HT-29 (cell line): ENCODE measurements at regions not wholly inside any gene's neighbourhood (a gene's known extent, or its start where the extent isn't known, plus 50 kb on each side); places are given as distances from the start of the nearest gene placed in this dataset.

Experiments
- DNase-seq: peaks from one replicate; pipeline ENCODE4 v3.0.0-alpha.2; 2015; ENCODE audit warnings: low spot score

DNA sequence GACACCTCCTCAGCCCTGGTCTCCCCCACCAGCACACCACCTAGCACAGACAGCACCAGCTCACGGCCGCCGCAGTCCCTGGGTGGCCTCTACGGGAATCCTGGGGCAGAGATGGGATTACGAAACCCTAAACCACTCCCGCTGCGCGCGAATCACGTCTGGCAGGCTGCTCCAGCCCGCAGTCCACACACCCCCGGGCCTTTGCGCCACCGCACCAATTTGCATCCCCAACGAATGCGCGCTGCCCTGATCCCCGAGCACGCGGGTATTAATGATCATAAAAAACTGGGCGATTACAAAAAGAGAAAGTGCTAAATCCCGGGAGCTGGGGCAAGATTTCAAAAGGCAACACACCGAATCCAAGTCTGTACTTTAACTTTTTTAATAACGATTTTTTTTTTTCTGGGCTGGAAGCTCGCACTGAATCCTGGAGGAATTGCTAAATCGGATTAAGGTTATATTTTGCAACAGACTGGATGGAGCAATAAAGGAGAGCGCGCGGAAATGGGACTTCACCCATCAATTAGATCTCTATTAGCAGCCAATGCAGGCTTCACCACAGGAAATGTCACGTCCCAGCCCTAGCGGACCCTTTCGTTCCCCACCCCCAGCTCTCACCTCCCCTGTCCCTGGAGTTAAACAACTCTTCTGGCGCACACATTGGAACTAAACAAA lies 69.8 kb upstream of the TMEM33 start:
- no peak for DNase-seq

- DNase-seq: no peak
Measured at GRCh38 chr4:41859087-41859486, 76.1 kb upstream of the TMEM33 start.

- no peak for DNase-seq
Measured at GRCh38 chr4:41857226-41857641, 78.0 kb upstream of the TMEM33 start.

GRCh38 chr4:41856797-41857196 lies 78.4 kb upstream of the TMEM33 start:
- no peak for DNase-seq

GRCh38 chr4:41853973-41854372 lies 81.3 kb upstream of the TMEM33 start:
- peak; percentile 13 for DNase-seq

DNA sequence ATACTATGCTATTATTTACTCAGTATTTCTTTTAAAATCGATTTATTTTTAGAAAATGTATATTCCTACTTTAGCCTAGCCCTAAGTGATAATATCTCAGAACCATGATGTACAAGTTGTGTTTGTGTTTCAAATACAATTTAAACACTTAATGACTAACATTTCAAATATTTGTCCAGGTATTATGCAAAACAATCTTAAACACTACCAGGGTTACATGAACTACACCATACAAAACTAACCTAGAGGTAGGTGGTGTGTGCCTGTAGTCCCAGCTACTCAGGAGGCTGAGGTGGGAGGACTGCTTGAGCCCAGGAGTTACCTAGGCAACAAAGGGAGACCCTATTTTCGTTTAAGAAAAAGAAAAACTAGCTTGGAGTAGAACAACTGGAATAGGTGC lies 83.0 kb upstream of the TMEM33 start:
- no peak for DNase-seq

GRCh38 chr4:41851621-41852020 lies 83.6 kb upstream of the TMEM33 start:
- no peak for DNase-seq

DNA sequence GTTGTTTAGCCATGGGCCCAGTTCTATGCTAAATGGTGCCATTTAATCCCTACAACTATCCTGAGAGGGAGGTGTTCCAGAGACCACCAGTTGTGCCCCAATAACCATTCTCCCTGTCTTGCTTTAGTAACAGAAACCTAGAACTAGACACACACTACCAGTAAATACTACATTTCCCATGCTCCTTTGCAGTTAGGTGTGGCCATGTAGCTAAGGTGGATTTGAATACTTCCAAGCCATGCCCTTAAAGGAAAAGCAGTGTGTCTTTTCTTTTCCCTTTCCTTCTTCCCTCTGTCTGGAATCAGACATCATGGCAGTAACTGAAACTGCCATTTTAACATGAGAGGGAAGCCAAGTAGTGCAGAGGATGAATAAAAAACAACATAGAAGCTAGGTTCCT lies 90.9 kb upstream of the TMEM33 start:
- DNase-seq: no peak

DNA sequence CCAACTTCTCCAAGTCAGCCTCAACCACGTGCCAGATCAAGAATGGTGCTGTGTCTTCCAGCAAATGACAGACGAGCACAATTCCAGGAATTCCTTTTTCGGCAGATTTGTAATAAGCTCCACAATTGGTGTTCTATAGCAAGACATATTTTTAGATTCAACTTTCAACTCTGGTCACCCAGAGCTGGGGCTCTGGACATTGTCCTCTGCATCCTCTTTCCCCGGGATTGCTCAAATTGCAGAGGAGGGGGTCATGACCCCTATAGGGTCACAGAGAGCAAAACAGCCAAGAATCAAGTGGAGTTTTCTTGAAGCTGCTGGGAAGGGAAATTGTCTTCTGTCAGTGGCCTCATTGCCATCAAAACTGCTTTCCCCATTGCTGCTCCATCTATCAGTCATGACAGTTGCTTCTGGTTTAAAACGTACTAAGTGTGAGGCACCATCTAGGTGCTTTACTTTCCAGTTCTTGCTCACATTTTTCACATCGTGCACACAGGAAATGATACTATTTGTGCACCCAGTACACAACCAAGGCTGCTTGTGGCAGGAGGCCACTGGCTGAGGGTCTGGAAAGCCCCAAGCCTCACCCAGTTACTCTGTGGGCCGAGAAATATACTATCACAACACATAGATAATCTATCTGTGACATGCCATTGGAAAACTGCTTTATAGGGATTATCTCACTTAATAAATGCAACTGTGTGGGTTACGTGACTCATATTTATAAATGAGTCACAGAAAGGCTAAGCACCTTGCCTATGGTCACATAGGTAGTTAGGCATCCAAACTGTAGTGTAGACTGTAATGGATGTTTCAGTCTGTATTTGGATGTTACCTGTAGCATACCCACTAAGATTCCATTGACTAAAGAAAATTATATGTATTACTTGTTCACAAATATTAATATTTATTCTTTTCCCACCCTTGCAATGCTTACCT lies 91.7 kb upstream of the PHOX2B start:
- DNase-seq: peak; percentile 14

GRCh38 chr4:41838590-41838989 lies 90.1 kb upstream of the PHOX2B start:
- DNase-seq: no peak

- no peak for DNase-seq
Measured at GRCh38 chr4:41835321-41835995, 86.9 kb upstream of the PHOX2B start.

- DNase-seq: no peak
Measured at GRCh38 chr4:41832961-41833360, 84.4 kb upstream of the PHOX2B start.

DNA sequence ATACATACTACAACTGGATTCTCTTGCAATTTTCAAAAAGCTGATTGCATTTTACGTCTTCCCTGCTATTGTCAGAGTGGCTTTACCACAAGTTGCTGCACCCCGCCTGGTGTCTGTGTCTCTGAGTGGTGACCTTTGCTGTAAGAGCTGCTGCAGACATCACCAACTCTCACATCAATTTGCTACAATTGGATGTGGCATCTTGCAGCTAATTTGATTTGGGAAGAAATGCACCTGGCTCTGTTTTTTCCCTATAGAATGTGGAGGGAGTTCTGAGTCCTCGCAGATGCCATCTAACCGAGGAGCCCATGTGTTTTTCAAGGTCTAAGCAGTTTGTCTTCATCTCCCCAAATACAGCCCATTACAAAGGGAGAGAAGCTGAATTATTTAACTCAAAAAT lies 73.8 kb upstream of the PHOX2B start:
- DNase-seq: no peak

GRCh38 chr4:41820473-41820872 lies 71.9 kb upstream of the PHOX2B start:
- DNase-seq: no peak

DNA sequence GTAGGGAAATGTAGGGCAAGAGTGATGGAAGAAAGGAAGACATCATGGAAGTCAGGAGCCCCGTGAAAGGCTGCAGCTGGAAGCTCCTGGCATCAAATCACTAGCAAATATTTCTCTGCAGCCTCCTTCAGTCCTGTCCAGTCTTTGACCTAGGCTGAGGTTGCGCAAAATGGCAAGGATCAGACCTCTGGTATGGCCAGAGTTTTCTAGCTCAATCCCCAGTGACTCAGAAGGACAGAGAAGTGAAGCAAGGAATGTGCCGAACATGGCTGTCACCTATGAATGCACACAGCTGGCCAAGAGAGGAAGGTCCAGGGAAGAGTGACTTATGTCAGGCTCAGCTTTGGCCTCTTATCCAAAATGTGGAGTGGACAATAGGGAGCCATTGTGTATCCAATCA lies 71.1 kb upstream of the PHOX2B start:
- no peak for DNase-seq

DNA sequence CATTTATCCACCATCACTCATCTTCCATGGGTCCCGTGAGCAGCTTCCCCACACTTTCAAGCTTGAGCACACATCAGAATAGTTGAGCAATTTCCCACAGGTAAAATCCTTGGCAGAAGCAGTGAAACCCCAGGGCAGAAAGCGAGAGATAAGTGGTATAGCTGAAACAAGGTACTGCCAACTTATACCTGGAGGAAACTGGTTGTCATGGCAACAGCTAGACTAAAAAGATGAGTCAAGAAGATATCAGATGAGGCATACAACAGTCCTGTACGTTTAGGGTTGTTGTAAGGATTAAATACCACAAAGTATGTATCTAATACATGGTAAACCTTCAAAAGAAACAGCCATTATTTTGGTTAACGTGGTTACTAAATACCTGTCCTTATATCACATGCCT lies 66.9 kb upstream of the PHOX2B start:
- DNase-seq: no peak

DNA sequence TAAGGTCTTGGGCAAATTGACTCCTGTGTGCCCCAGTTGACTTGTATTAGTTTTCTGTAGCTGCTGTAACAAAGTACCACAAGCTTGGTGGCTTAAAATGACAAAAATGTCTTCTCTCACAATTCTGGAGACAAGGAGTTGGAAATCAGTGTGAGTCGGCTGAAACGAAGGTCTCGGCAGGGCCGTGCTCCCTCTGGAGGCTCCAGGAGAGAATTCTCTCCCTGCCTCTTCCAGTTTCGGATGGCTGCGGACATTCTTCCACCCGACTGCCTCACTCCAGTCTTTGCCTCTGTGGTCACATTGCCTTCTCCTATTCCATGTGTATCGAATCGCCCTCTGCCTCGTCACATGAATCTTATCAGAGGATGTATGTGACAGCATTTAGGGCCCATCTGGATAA lies 66.0 kb upstream of the PHOX2B start:
- DNase-seq: no peak

DNA sequence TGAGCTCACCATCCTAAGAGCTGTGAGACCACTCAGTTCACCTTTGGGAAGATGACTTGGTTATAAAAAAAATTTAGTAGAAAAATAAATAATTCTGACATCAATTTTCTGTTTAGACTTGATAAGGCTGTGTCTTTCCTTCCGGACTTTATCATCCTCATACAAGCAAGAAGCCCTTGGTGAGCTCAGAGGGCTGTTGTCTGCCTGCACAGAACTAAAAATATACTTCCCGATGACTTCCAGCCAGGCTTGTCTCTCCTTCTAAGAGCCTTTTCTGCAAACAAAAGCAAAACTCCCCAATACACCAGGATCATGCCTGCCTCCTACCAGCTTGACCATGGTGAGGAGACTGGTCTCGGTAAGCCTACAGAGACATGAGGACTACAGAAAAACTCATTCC lies 58.3 kb upstream of the PHOX2B start:
- no peak for DNase-seq

GRCh38 chr4:41802590-41802989 lies 54.1 kb upstream of the PHOX2B start:
- DNase-seq: no peak

DNA sequence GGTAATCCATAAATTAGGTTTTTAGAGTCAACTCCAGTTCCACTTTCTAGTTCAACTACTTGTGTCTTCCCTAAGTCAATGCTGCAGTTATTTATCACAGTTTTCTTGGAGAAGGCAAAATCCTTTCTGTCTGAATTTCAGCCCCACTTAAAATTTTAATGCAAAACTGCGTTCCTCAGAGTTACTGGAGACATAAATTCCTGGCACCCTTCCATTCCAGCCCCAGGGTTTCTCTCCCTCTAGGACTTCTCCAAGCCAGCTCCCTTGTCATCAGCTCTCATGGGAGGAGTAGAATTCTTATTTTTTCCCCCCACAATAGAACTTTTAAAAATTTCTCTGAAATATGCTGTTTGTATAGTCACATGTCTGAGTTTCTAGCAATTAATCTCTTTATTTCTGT lies 50.6 kb upstream of the PHOX2B start:
- no peak for DNase-seq
